ENCODE measurements at regions not wholly inside any gene's neighbourhood (a gene's known extent, or its start where the extent isn't known, plus 50 kb on each side); places are given as distances from the start of the nearest gene placed in this dataset.

DNA sequence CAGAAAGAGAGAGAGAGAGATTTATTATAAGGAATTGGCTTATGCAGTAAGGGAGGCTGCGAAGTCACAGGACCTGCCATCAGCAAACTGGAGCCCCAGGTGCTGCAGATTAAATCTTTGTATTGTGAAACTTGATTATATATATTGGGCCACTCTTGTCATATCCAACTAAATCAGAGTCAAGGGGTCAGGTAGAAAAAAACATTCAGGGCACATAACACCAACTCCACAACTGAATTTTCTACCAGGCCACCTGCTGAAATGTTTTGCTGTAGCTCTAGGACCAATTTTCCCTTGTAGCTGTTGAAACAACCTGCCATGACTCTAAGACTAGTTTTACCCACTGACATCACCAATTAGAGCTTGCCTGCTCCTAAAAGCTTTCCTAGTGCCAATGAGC, 1240.8 kb downstream of the SLC16A7 start:
- Histone ChIP-seq H3K79me2 (ENCODE audit: insufficient read depth, low read length) (no peaks in the 10 kb centered on the region), H3K36me3 (ENCODE audit: low read length) (no peaks in the 10 kb centered on the region), H3F3A (ENCODE audit: insufficient read depth) (no peaks in the 10 kb centered on the region), H3K4me3 (ENCODE audit: insufficient read depth, low read length, poor library complexity, severe bottlenecking) (no peak overlapping the region), H3K27me3 (ENCODE audit: low read length) (no peaks in the 10 kb centered on the region), H4K20me1 (ENCODE audit: low read depth, low read length) (no peaks in the 10 kb centered on the region), H3K4me2 (ENCODE audit: low read depth, low read length, poor library complexity, severe bottlenecking) (no peak overlapping the region), H3K9me3 (ENCODE audit: insufficient read depth, low read length) (no peaks in the 10 kb centered on the region), H3K9me2 (replicated peaks; ENCODE audit: insufficient read depth, low read length) (no peaks in the 10 kb centered on the region), H3K27ac (ENCODE audit: low read depth, low read length) (no peak overlapping the region), H3K9ac (ENCODE audit: low read length) (no peak overlapping the region), H2AFZ (ENCODE audit: low read depth, low read length, severe bottlenecking) (no peak overlapping the region)
- TF ChIP-seq EZH2phosphoT487 (conservative IDR thresholded peaks at IDR 0.05; ENCODE audit: low read length), result no peak
- TF ChIP-seq, protein P1, sequence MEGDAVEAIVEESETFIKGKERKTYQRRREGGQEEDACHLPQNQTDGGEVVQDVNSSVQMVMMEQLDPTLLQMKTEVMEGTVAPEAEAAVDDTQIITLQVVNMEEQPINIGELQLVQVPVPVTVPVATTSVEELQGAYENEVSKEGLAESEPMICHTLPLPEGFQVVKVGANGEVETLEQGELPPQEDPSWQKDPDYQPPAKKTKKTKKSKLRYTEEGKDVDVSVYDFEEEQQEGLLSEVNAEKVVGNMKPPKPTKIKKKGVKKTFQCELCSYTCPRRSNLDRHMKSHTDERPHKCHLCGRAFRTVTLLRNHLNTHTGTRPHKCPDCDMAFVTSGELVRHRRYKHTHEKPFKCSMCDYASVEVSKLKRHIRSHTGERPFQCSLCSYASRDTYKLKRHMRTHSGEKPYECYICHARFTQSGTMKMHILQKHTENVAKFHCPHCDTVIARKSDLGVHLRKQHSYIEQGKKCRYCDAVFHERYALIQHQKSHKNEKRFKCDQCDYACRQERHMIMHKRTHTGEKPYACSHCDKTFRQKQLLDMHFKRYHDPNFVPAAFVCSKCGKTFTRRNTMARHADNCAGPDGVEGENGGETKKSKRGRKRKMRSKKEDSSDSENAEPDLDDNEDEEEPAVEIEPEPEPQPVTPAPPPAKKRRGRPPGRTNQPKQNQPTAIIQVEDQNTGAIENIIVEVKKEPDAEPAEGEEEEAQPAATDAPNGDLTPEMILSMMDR (IDR thresholded peaks at IDR 0.05; ENCODE audit: insufficient read depth, low read length, poor library complexity, severe bottlenecking), result no peak

DNA sequence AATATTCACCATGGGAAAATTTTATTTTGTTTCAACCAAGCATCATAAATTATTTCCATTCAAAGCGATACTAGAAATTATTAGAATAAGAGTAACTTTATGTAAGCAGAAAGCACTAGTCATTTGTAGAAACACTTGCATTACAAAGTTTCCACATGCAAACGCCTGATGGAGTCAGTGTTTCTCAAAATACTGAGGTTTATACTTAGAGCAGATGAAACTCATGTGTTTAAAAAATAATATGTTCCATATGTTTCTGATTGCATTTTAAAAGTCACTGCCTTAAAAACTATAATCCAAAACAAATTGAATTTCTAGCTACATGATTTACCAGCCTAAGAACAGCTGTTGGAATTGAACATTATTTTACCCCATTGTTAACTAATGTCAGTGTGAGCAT, 1246.4 kb downstream of the SLC16A7 start:
- no peak overlapping the region for H3K4me3 ChIP-seq (ENCODE audit: insufficient read depth, low read length, poor library complexity, severe bottlenecking)
- no peak overlapping the region for H2AFZ ChIP-seq (ENCODE audit: low read depth, low read length, severe bottlenecking)
- H3K9me2 ChIP-seq (replicated peaks; ENCODE audit: insufficient read depth, low read length), result no peaks in the 10 kb centered on the region
- no peaks in the 10 kb centered on the region for H4K20me1 ChIP-seq (ENCODE audit: low read depth, low read length)
- H3F3A ChIP-seq (ENCODE audit: insufficient read depth), result no peaks in the 10 kb centered on the region
- no peak overlapping the region for H3K9ac ChIP-seq (ENCODE audit: low read length)
- H3K9me3 ChIP-seq (ENCODE audit: insufficient read depth, low read length), result no peaks in the 10 kb centered on the region
- H3K27ac ChIP-seq (ENCODE audit: low read depth, low read length), result no peak overlapping the region
- no peaks in the 10 kb centered on the region for H3K27me3 ChIP-seq (ENCODE audit: low read length)
- no peak overlapping the region for H3K4me2 ChIP-seq (ENCODE audit: low read depth, low read length, poor library complexity, severe bottlenecking)
- TF ChIP-seq, protein P1 (IDR thresholded peaks at IDR 0.05; ENCODE audit: insufficient read depth, low read length, poor library complexity, severe bottlenecking), result no peak
- TF ChIP-seq EZH2phosphoT487 (conservative IDR thresholded peaks at IDR 0.05; ENCODE audit: low read length), result no peak
- H3K36me3 ChIP-seq (ENCODE audit: low read length), result no peaks in the 10 kb centered on the region
- no peaks in the 10 kb centered on the region for H3K79me2 ChIP-seq (ENCODE audit: insufficient read depth, low read length)

DNA sequence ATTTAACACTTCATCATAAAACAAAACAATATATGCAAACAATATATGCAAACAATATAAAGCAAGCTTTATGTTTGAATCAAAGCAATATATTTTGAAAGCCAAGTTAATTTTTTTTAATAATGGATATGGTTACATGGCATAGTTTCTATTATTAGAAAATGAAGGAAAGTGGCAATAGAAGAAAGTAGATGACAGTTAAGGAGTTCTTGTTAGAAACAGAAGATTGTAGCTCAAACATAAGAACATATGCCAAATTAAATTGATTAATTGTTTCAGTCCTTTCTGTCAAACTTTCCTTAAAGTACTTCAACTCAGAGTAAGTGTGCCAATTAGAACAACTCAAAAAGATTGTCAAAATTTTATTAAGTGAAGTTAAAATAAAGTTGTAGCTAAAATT, 1248.3 kb downstream of the SLC16A7 start:
- TF ChIP-seq, protein P1 (IDR thresholded peaks at IDR 0.05; ENCODE audit: insufficient read depth, low read length, poor library complexity, severe bottlenecking), result no peak
- no peaks in the 10 kb centered on the region for H4K20me1 ChIP-seq (ENCODE audit: low read depth, low read length)
- no peak overlapping the region for H3K4me3 ChIP-seq (ENCODE audit: insufficient read depth, low read length, poor library complexity, severe bottlenecking)
- no peak overlapping the region for H2AFZ ChIP-seq (ENCODE audit: low read depth, low read length, severe bottlenecking)
- H3K9ac ChIP-seq (ENCODE audit: low read length), result no peak overlapping the region
- H3K9me3 ChIP-seq (ENCODE audit: insufficient read depth, low read length), result no peaks in the 10 kb centered on the region
- H3K27ac ChIP-seq (ENCODE audit: low read depth, low read length), result no peak overlapping the region
- H3K9me2 ChIP-seq (replicated peaks; ENCODE audit: insufficient read depth, low read length), result no peaks in the 10 kb centered on the region
- H3K4me2 ChIP-seq (ENCODE audit: low read depth, low read length, poor library complexity, severe bottlenecking), result no peak overlapping the region
- no peaks in the 10 kb centered on the region for H3K27me3 ChIP-seq (ENCODE audit: low read length)
- H3K36me3 ChIP-seq (ENCODE audit: low read length), result no peaks in the 10 kb centered on the region
- no peaks in the 10 kb centered on the region for H3K79me2 ChIP-seq (ENCODE audit: insufficient read depth, low read length)
- H3F3A ChIP-seq (ENCODE audit: insufficient read depth), result no peaks in the 10 kb centered on the region

DNA sequence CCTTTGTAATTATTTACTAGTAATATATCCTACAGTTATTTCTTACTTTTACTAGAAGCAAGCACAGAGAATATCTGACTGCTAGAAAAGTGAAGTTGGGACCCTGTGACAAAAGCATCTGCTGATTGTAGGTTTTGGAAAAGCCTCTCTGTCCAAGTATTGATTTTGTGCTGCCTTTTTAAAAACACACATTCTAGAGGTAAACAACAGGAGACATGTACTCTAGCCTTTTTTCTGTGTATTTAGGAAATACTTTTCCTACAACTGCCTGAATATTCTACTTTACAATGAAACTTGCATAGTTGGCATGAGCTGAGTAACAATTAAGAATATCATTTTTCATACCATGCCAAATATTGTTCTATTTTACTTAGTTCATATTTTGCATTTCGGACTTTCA, 1249.0 kb downstream of the SLC16A7 start:
- H3K9me3 ChIP-seq (ENCODE audit: insufficient read depth, low read length), result no peaks in the 10 kb centered on the region
- H2AFZ ChIP-seq (ENCODE audit: low read depth, low read length, severe bottlenecking), result no peak overlapping the region
- H4K20me1 ChIP-seq (ENCODE audit: low read depth, low read length), result no peaks in the 10 kb centered on the region
- no peak overlapping the region for H3K4me3 ChIP-seq (ENCODE audit: insufficient read depth, low read length, poor library complexity, severe bottlenecking)
- H3K27ac ChIP-seq (ENCODE audit: low read depth, low read length), result no peak overlapping the region
- H3F3A ChIP-seq (ENCODE audit: insufficient read depth), result no peaks in the 10 kb centered on the region
- TF ChIP-seq EZH2phosphoT487 (conservative IDR thresholded peaks at IDR 0.05; ENCODE audit: low read length), result no peak
- TF ChIP-seq, protein P1 (IDR thresholded peaks at IDR 0.05; ENCODE audit: insufficient read depth, low read length, poor library complexity, severe bottlenecking), result no peak
- no peak overlapping the region for H3K4me2 ChIP-seq (ENCODE audit: low read depth, low read length, poor library complexity, severe bottlenecking)
- no peaks in the 10 kb centered on the region for H3K79me2 ChIP-seq (ENCODE audit: insufficient read depth, low read length)
- no peaks in the 10 kb centered on the region for H3K27me3 ChIP-seq (ENCODE audit: low read length)
- no peaks in the 10 kb centered on the region for H3K9me2 ChIP-seq (replicated peaks; ENCODE audit: insufficient read depth, low read length)
- H3K36me3 ChIP-seq (ENCODE audit: low read length), result no peaks in the 10 kb centered on the region
- no peak overlapping the region for H3K9ac ChIP-seq (ENCODE audit: low read length)
